ENCODE measurements at regions not wholly inside any gene's neighbourhood (a gene's known extent, or its start where the extent isn't known, plus 50 kb on each side); places are given as distances from the start of the nearest gene placed in this dataset.

GRCh38 chr6:34615574-34616226, 59.6 kb upstream of the SPDEF start:
- CTCF ChIA-PET (ENCODE audit: low intra/inter-chr PET ratio): no interaction called here
- intact Hi-C loops (cut with micrococcal nuclease): loop anchor here (5.0 kb wide), 1 partner anchor 142 kb away; the partner anchor contains the start of gene SNRPC
- peak; percentile 85 for ATAC-seq
- TF ChIP-seq ZBTB8A (IDR thresholded peaks at IDR 0.05; ENCODE audit: partially characterized antibody) (no peak), TRIM24 (IDR thresholded peaks at IDR 0.05) (peak in 1 of 2 experiments; percentile 31; a peak in 2 of 4 replicates), RCOR1 (IDR thresholded peaks at IDR 0.05; ENCODE audit: borderline replicate concordance in 1 of 2, low read depth in 2 of 2, low read length in 2 of 2) (peak; percentile 8 to 96; a peak in 3 of 4 replicates), ZNF644 (tag; IDR thresholded peaks at IDR 0.05; ENCODE audit: low read depth) (peak; percentile 42; the same call in 1 of the 2 replicates), ZNF23 (CRISPR knock-in tag; IDR thresholded peaks at IDR 0.05) (no peak), E2F3 (CRISPR knock-in tag; IDR thresholded peaks at IDR 0.05) (no peak), VEZF1 (CRISPR knock-in tag; IDR thresholded peaks at IDR 0.05) (no peak), MEF2A (IDR thresholded peaks at IDR 0.05; ENCODE audit: control insufficient read depth, low read depth, low read length) (peak; percentile 20; the same call in 1 of the 2 replicates), U2AF2 (optimal IDR thresholded peaks at IDR 0.05; ENCODE audit: low read depth, low read length) (no peak), MXD1 (CRISPR knock-in tag; IDR thresholded peaks at IDR 0.05; ENCODE audit: borderline replicate concordance, poor library complexity, severe bottlenecking) (no peak), MECOM (CRISPR knock-in tag; IDR thresholded peaks at IDR 0.05) (peak; percentile 64; the same call in 1 of the 2 replicates), CREB1 (IDR thresholded peaks at IDR 0.05) (no peak), CREB1 (CRISPR knock-in tag; IDR thresholded peaks at IDR 0.05) (no peak), MYNN (IDR thresholded peaks at IDR 0.05) (peak; percentile 65; the same call in 1 of the 2 replicates), MYNN (CRISPR knock-in tag; IDR thresholded peaks at IDR 0.05) (no peak), ZKSCAN1 (IDR thresholded peaks at IDR 0.05; ENCODE audit: low read depth, low read length) (0 out of 2 replicates have a peak, but pooled peaks have one; percentile 16), MAFG (tag; conservative IDR thresholded peaks at IDR 0.05) (no peak), CXXC5 (CRISPR knock-in tag; IDR thresholded peaks at IDR 0.05) (peak; percentile 37; the same call in 1 of the 2 replicates), DPF2 (IDR thresholded peaks at IDR 0.05) (peak; percentile 94), CLOCK (CRISPR knock-in tag; IDR thresholded peaks at IDR 0.05; ENCODE audit: borderline replicate concordance) (no peak)

More at GRCh38 chr6:34615574-34616226, 59.6 kb upstream of the SPDEF start:
- Histone ChIP-seq H3K4me3 (no peak overlapping the region), H3K4me2 (ENCODE audit: insufficient read depth, low read length) (peak overlapping the region; percentile 68), H3K36me3 (ENCODE audit: control insufficient read depth, insufficient read depth, low read length) (peaks cover 34% of the 10 kb centered on the region), H3K27me3 (ENCODE audit: control insufficient read depth in 2 of 2, insufficient read depth in 2 of 2, low read length in 2 of 2) (no peaks in the 10 kb centered on the region), H3K9me3 (replicated peaks; ENCODE audit: control insufficient read depth, insufficient read depth, low read depth, low read length) (no peaks in the 10 kb centered on the region), H3K4me1 (replicated peaks in 1 of 2; ENCODE audit: control insufficient read depth in 2 of 2, insufficient read depth in 2 of 2, low read length in 2 of 2) (peaks cover 10 to 44% of the 10 kb centered on the region in 2 experiments), H3K9me1 (ENCODE audit: control insufficient read depth, insufficient read depth, low read length) (no peaks in the 10 kb centered on the region), H3K9ac (ENCODE audit: insufficient read depth in 1 of 2, low read depth in 2 of 2, low read length in 2 of 2) (peak overlapping the region; percentile 3 to 21; a peak in 2 of 4 replicates), H4K20me1 (replicated peaks; ENCODE audit: control insufficient read depth, insufficient read depth, low read length) (peaks cover 14% of the 10 kb centered on the region), H3K27ac (ENCODE audit: extremely low read depth, low read depth, low read length) (peak overlapping the region; percentile 67), H3K79me2 (ENCODE audit: control insufficient read depth, insufficient read depth, low read length) (peaks cover 68% of the 10 kb centered on the region), H2AFZ (ENCODE audit: low read depth, low read length) (peak overlapping the region; percentile 5; the same call in 1 of the 2 replicates)
- WGBS (ENCODE audit: insufficient coverage, low coverage, missing lambda C conversion rate): 10% methylated on average over 7 of the region's 7 CpGs
- BruUV-seq (replicated peaks): no TSS peak
- POLR2A ChIA-PET: interaction anchor here (0.6 to 1.6 kb wide), 5 partner anchors 9 to 192 kb away, joined by 3 to 6 read pairs (median 3); partner anchors contain the start of gene BLTP3A
- DNase-seq (ENCODE audit: extremely low read depth in 1 of 4, low spot score in 3 of 4) (peak in 2 of 4 experiments; percentile 73 to 87), FAIRE-seq (peak; percentile 91)
- in situ Hi-C loops (cut with MboI): no loop called here
